Stimulated activated effector memory CD8-positive, alpha-beta T cell treated with anti-CD3 and anti-CD28 coated beads, Interleukin-12 subunit alpha, Interleukin-12 subunit beta, amount 100 ng/mL, for 72 hours (primary cell): ENCODE measurements at regions not wholly inside any gene's neighbourhood (a gene's known extent, or its start where the extent isn't known, plus 50 kb on each side); places are given as distances from the start of the nearest gene placed in this dataset.
"Not testable (repeated sequence)": the region's sequence is repeated elsewhere in the genome, so short reads cannot be mapped to it uniquely, and the experiment has no call there.

ENCODE experiments used
- ATAC-seq: fragments of 150-1000 bp; cut with Tn5 transposase; 2 replicates; pipeline ENCODE4 v1.10.0; 2021
- DNase-seq, 2 donors: peaks; one replicate each; pipeline ENCODE4 v3.0.0; 2021 to 2022; ENCODE audit warnings: low spot score in 2 of 2
- H3K27ac Mint-ChIP-seq: one replicate; pipeline ENCODE4 v1.8.0; 2022; ENCODE audit warnings: mild to moderate bottlenecking, mixed read lengths
- H3K36me3 Mint-ChIP-seq: one replicate; pipeline ENCODE4 v1.8.0; 2022; ENCODE audit warnings: mild to moderate bottlenecking, mixed read lengths
- H3K4me1 Mint-ChIP-seq: one replicate; pipeline ENCODE4 v1.8.0; 2022; ENCODE audit warnings: mixed read lengths
- H3K4me3 Mint-ChIP-seq: one replicate; pipeline ENCODE4 v1.8.0; 2022; ENCODE audit warnings: mild to moderate bottlenecking, mixed read lengths
- H3K9me3 Mint-ChIP-seq: one replicate; pipeline ENCODE4 v1.8.0; 2022; ENCODE audit warnings: mixed read lengths

DNA sequence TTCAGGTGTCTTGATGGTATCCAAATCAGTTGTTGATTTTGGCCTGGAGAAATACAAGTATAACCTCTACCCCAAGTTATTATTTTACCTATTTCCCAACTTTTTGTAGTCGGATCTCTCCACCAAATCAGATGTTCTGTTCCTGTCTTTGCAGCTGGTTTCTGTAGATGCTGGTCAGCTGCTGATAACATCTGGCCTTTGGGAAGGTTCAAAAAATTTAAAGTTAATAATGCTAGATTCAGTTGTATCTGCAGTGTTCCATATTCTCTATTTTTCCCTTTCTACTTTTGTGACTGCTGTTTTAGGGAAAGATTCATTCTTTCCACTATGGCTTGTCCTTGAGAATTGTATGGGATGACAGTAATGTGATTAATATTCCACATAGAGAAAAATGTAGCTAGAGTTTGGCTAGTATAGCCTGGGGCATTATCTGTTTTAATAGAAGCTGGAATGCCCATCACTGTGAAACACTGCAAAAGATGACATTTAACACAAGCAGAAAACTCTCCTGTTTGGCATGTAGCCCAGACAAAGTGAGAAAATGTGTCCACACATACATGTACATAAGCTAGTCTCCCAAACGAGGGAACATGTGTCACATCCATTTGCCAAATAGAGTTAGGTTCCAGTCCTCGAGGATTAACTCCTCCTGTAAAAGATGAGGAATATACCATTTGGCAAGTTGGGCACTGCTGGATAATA, 99.2 kb downstream of the ZNF100 start:
- not testable (repeated sequence) for DNase-seq, H3K4me1 Mint-ChIP-seq, H3K9me3 Mint-ChIP-seq, H3K4me3 Mint-ChIP-seq, H3K36me3 Mint-ChIP-seq, H3K27ac Mint-ChIP-seq, ATAC-seq

DNA sequence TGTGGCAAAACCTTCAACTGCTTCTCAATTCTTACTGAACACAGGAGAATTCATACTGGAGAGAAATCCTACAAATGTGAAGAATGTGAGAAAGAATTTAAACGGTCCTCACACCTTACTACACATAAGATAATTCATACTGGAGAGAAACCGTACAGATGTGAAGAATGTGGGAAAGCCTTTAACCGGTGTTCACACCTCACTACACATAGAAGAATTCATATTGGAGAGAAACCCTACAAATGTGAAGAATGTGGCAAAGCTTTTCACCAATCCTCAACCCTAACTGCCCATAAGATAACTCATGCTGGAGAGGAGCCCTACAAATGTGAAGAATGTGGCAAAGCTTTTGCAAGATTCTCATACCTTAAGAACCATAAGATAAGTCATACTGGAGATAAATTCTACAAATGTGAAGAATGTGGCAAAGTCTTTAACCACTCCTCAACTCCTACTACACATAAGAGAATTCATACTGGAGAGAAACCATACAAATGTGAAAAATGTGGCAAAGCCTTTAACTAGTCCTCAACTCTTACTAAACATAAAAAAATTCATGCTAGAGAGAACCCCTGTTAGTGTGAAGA, 111.7 kb downstream of the ZNF100 start:
- DNase-seq (no peak), ATAC-seq (no peak)
- Mint-ChIP-seq H3K4me3 (no peak overlapping the region), H3K4me1 (no peaks in the 10 kb centered on the region), H3K9me3 (peaks cover 20% of the 10 kb centered on the region), H3K27ac (no peak overlapping the region), H3K36me3 (no peaks in the 10 kb centered on the region)

DNA sequence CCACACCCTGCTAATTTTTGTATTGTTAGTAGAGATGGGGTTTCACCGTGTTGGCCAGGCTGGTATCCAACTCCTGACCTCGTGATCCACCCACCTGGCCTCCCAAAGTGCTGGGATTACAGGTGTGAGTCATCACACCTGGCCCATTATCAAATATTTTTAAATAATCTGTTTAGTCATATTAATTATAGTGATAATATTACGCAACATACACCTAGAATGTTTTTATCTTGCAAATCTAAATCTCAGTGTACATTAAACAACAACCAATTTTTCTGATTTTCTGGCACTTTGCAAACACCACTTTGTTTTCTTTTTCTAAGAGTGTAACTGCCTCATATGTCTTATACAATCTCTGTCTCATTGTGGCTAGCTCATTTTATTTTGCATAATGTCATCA, 115.9 kb downstream of the ZNF100 start:
- not testable (repeated sequence) for H3K27ac Mint-ChIP-seq, ATAC-seq, H3K36me3 Mint-ChIP-seq, H3K4me3 Mint-ChIP-seq, DNase-seq, H3K4me1 Mint-ChIP-seq
- H3K9me3 Mint-ChIP-seq: peaks cover 20% of the 10 kb centered on the region

DNA sequence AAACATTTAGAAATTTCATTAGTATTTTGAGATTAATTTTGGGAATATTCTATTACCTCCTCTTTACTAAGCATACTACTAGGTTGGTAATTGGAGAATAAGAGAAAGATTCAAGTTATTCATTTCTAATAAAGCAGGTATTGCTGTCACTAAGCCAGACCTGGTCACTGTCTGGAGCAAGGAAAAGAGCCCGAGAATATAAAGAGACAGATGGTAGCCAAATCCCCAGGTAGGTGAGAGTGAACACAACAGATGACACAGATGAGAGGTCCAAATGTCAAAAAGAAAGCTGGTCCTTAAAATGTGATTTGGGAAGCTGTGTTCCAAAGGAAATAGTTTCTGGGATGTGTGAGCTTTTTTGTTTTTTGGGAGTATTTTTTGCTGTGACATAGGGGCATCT, 128.6 kb downstream of the ZNF100 start:
- H3K4me1 Mint-ChIP-seq: no peaks in the 10 kb centered on the region
- H3K9me3 Mint-ChIP-seq: no peaks in the 10 kb centered on the region
- no peak overlapping the region for H3K4me3 Mint-ChIP-seq
- ATAC-seq (no peak), DNase-seq (no peak)
- H3K36me3 Mint-ChIP-seq: no peaks in the 10 kb centered on the region
- H3K27ac Mint-ChIP-seq: no peak overlapping the region

DNA sequence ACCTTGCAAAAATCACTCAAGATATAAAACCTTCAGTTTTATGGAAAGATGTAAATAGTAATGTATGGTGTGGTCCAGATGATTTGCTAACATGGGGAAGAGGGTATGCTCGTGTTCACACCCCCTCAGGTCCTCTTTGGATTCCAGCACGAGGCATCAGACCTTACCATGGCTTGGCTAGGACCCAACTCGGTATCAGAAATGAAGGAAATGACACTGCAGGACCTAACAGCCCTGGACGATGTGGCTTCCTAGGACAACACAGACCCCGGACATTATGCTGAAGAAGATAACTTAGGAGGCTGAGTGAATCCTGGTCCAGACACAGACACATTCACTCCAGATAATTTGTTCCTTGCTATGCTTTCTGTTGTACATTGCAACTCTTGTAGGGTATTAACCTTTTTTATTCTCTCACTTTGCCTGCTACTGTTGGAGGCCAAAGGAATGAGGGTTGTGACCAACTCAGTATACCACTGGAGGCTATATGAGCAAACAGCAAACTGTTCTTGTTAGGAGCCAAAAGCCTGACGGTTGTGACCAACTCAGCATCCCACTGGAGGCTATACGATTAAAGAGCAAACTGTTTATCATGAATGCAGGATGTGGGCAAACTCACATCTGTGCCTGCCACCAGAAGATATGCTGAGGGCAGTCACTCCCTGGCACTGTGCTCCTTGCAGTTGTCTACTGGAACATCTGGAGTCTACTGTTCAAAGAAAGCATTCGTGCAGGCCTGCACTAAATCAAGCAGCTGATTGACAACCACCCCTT, 121.7 kb downstream of the ZNF429 start:
- no peaks in the 10 kb centered on the region for H3K36me3 Mint-ChIP-seq
- DNase-seq (no peak), ATAC-seq (no peak)
- no peak overlapping the region for H3K4me3 Mint-ChIP-seq
- no peaks in the 10 kb centered on the region for H3K9me3 Mint-ChIP-seq
- no peak overlapping the region for H3K27ac Mint-ChIP-seq
- H3K4me1 Mint-ChIP-seq: no peaks in the 10 kb centered on the region

DNA sequence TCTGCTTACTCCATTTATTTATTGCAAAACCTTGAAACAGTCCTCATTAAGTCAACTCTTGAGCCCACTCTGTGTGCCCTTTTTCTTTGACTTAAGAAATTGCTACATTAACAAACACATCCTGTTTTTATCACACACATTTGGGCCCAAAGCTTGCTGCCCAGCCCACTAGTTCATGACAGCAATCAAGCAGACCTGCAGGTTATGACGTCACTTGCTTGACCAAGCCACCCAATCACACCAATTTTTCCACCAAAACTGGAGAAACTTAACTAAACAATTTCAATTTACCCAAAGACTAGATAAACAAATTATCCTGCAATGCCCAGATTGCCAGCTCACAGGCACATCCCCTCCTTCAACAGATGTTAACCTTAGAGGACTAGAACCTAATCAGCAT, 120.7 kb downstream of the ZNF429 start:
- no peaks in the 10 kb centered on the region for H3K4me1 Mint-ChIP-seq
- DNase-seq (no peak), ATAC-seq (no peak)
- H3K4me3 Mint-ChIP-seq: no peak overlapping the region
- no peak overlapping the region for H3K27ac Mint-ChIP-seq
- H3K9me3 Mint-ChIP-seq: no peaks in the 10 kb centered on the region
- H3K36me3 Mint-ChIP-seq: no peaks in the 10 kb centered on the region

DNA sequence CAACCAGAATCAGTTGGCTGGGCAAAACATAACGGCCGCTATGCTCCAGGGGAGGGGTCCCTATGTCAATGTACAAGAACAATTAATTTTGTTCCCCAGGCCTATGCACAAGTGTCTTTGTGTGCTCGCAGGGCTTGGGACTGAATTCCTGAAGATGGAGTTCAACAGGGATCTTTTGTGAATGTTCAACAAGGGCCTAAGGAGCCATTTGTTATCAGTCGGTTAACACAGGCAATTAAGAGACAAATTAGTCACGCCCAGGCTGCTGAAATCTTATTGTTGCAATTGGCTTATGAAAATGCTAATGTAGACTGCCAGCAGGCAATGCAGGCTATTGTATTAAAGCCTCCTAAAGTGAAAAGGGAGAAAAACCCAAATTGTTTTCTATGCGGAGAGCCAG, 117.5 kb downstream of the ZNF429 start:
- Mint-ChIP-seq H3K36me3 (no peaks in the 10 kb centered on the region), H3K9me3 (no peaks in the 10 kb centered on the region), H3K27ac (no peak overlapping the region), H3K4me3 (no peak overlapping the region), H3K4me1 (no peaks in the 10 kb centered on the region)
- ATAC-seq (no peak), DNase-seq (no peak)

DNA sequence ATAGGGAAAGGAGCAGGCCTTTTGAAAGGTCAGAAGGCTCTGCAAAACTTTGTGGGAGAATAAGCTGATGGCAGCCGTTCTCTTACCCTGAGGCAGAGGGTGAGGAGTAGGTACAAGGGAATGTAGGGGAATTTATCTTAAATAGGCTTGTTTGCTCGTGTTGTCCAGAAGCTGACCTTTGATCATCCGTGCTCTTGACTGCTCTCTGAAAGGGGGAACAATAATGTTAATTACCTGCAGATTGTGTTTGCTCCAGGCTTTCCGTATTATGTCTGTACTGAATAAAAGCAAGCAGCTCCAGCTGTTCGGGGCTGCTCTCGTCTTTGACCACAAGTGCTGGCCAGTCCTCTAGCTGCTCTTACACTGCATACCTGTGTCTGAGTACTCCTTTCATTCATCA, 116.3 kb downstream of the ZNF429 start:
- ATAC-seq: no peak
- Mint-ChIP-seq H3K36me3 (no peaks in the 10 kb centered on the region), H3K27ac (no peak overlapping the region), H3K4me1 (no peaks in the 10 kb centered on the region), H3K4me3 (no peak overlapping the region), H3K9me3 (no peaks in the 10 kb centered on the region)
- no peak for DNase-seq

DNA sequence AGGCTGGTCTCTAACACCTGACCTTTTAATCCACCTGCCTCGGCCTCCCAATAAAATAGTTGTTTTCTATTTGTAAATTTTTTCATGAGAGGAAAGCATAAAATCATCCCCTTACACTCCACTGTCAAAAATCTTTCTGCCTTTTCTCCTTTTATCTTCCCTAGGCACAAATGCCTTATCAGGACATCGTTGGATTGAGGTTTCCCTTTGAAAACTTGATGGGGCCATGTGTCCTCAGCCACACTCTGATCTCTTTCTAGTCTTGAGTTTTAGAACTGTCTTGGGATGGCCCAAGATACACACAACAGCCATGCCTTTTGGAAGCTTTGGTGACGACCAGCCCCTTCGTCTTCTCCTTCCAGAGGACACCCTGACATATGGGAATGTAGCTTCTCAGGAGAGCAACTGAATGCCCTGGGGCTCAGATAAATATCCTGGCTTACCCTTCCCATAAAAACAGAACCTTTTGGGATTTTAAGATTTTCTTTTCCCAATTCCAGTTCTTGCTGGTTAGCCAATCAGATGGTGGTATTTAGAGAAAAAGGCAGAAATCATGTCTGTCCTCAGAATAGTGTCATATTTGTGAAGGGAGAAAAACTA, 112.4 kb downstream of the ZNF429 start:
- ATAC-seq: no peak
- Mint-ChIP-seq H3K4me3 (no peak overlapping the region), H3K9me3 (peaks cover 3% of the 10 kb centered on the region)

DNA sequence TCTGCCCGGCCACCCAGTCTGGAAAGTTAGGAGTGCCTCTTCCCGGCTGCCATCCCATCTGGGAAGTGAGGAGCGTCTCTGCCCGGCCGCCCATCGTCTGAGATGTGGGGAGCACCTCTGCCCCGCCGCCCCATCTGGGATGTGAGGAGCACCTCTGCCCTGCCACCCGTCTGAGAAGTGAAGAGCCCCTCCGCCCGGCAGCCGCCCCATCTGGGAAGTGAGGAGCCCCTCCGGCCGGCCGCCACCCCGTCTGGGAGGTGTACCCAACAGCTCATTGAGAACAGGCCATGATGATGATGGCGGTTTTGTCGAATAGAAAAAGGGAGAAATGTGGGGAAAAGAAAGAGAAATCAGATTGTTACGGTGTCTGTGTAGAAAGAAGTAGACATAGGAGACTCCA, 109.4 kb downstream of the ZNF429 start:
- H3K4me3 Mint-ChIP-seq, H3K36me3 Mint-ChIP-seq, ATAC-seq, H3K9me3 Mint-ChIP-seq, DNase-seq, H3K27ac Mint-ChIP-seq, H3K4me1 Mint-ChIP-seq: not testable (repeated sequence)

More for the DNA sequence above, 112.4 kb downstream of the ZNF429 start:
- H3K4me1 Mint-ChIP-seq: no peaks in the 10 kb centered on the region
- no peak overlapping the region for H3K27ac Mint-ChIP-seq
- no peak for DNase-seq
- no peaks in the 10 kb centered on the region for H3K36me3 Mint-ChIP-seq

DNA sequence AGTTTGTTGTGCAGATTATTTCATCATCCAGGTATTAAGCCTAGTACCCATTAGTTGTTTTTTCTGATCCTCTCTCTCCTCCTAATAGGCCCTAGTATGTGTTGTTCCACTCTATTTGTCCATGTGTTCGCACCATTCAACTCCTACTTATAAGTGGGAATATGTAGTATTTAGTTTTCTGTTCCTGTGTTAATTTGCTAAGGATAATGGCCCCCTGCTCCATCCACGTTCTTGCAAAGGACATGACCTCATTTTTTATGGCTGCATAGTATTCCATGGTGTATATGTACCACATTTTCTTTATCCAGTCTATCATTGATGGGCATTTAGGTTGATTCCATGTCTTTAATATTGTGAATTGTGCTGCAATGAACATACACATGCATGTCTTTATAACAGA, 107.8 kb downstream of the ZNF429 start:
- H3K9me3 Mint-ChIP-seq, ATAC-seq, H3K36me3 Mint-ChIP-seq, H3K4me1 Mint-ChIP-seq, H3K4me3 Mint-ChIP-seq, DNase-seq, H3K27ac Mint-ChIP-seq: not testable (repeated sequence)

DNA sequence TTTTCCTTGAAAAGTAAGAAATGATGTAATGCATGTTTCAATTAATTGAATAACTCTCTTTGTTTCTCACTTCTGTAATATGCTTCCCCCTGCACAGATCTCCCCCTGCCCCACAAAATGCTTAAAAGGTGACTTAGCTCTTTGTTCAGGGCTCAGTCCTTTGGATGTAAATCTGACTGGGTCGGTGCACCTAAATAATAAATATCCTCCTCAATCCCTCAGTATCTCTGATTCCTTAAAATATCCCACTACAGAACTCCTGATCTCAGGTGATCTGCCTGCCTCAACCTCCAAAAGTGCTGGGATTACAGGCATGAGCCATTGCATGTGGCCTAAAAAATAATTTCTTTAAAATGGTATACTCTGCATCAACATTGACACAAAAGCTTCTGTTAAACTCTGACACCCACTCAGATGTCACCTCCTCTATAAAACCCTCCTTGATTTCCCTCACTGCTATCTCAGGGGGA, 107.0 kb downstream of the ZNF429 start:
- Mint-ChIP-seq H3K36me3 (no peaks in the 10 kb centered on the region), H3K4me3 (no peak overlapping the region), H3K27ac (no peak overlapping the region), H3K4me1 (no peaks in the 10 kb centered on the region), H3K9me3 (peaks cover 3% of the 10 kb centered on the region)
- ATAC-seq (no peak), DNase-seq (no peak)

DNA sequence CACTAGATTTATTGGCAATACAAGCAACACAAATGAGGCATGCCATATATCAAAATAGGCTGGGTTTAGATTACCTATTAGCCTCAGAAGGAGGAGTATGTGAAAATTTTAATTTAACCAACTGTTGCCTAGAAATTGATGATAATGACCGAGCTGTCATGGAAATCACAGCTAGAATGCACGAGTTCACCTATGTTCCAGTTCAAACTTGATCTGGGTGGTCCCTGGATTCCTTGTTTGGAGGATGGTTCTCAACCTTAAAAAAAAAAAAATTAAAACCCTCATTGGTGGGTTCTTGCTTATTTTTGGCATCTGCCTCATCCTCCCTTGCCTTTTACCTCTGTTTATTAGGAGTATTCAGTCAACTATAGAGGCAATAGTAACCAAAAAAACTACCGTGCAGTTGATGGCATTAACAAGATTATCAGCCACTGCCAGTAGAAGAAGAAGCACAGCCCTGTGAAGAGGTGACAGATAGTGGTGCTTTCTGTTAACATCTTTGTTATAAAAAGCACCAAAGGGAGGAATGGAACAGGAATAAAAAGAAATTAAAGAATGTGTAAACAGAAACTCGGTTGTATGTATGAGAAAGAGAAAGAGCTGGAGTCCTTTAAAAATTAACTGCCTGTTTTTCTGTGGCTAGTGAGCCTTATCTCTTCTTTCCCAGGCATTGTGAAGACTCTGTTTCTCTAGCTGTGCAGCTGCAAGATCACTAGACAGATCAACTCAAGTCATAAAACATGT, 106.4 kb downstream of the ZNF429 start:
- ATAC-seq (no peak), DNase-seq (no peak)
- Mint-ChIP-seq H3K4me1 (no peaks in the 10 kb centered on the region), H3K4me3 (no peak overlapping the region), H3K36me3 (no peaks in the 10 kb centered on the region), H3K9me3 (peaks cover 3% of the 10 kb centered on the region), H3K27ac (no peak overlapping the region)

DNA sequence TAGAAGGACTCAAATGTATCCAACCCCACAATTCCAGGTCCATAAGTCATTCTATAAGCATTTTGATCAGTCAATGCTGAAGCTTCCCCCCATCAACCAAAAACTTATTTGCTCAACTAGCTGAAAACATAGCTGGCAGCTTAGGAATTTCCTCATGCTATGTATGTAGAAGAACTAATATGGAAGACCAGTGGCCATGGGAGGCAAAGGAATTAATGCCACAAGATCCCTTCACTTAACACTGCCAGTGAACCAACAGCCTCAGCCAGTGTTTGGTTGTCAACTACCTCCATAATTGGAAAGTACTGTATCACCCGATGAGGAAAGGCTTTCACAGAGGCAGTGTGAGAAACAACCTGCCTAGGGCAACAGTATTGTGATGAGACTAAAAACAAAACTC, 105.4 kb downstream of the ZNF429 start:
- no peak for ATAC-seq
- no peak for DNase-seq
- peaks cover 3% of the 10 kb centered on the region for H3K9me3 Mint-ChIP-seq
- H3K4me3 Mint-ChIP-seq: no peak overlapping the region
- H3K36me3 Mint-ChIP-seq: no peaks in the 10 kb centered on the region
- no peaks in the 10 kb centered on the region for H3K4me1 Mint-ChIP-seq
- H3K27ac Mint-ChIP-seq: no peak overlapping the region

DNA sequence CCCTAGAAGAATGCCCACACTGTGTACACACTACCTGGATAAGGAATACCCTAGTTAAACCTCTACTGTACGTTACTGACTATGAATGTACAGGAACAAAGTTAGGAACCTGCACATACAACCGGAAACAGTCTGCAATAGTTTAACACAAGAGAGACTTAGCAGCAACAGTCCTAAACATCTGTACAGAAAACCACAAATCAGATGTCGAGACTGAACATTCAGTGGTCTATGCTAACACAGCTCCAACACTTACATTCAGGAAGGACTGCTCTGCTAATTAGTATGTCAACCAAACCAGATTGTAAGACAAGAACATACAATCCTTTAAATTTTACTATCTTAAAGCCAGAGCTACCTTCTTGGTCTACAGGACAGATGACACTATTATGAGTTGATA, 104.9 kb downstream of the ZNF429 start:
- Mint-ChIP-seq H3K36me3 (no peaks in the 10 kb centered on the region), H3K27ac (no peak overlapping the region), H3K9me3 (peaks cover 3% of the 10 kb centered on the region), H3K4me3 (no peak overlapping the region), H3K4me1 (peaks cover under 1% of the 10 kb centered on the region)
- no peak for ATAC-seq
- no peak for DNase-seq
